Thyroid gland (tissue), 4 donors: ENCODE measurements at regions not wholly inside any gene's neighbourhood (a gene's known extent, or its start where the extent isn't known, plus 50 kb on each side); places are given as distances from the start of the nearest gene placed in this dataset.

Experiments
- DNase-seq, 2 donors: peaks; one replicate each; pipeline ENCODE4 v3.0.0-alpha.2; 2019
- H3K27ac ChIP-seq, 3 donors: fragments of 200-600 bp; sonication (generic); 1 replicate in 2 of 3; 2 replicates in 1 of 3; pipeline ENCODE4 v1.5.1; 2016 to 2019; ENCODE audit warnings: mild to moderate bottlenecking in 1 of 3, moderate library complexity in 1 of 3
- H3K27me3 ChIP-seq: fragments of 200-600 bp; sonication (generic); one replicate; pipeline ENCODE4 v1.5.1; 2019
- H3K36me3 ChIP-seq, 2 donors: fragments of 200-600 bp; sonication (generic); one replicate each; pipeline ENCODE4 v1.5.1; 2016 to 2019
- H3K4me1 ChIP-seq, 2 donors: fragments of 200-600 bp; sonication (generic); one replicate each; pipeline ENCODE4 v1.5.1; 2017 to 2019
- H3K4me3 ChIP-seq, 3 donors: fragments of 200-600 bp; sonication (generic); replicated peaks in 1 of 3; 1 replicate in 2 of 3; 2 replicates in 1 of 3; pipeline ENCODE4 v1.5.1; 2016; ENCODE audit warnings: mild to moderate bottlenecking in 1 of 3
- H3K9me3 ChIP-seq: fragments of 200-600 bp; sonication (generic); one replicate; pipeline ENCODE4 v1.5.1; 2017
- POLR2A ChIP-seq, 2 donors: fragments of 450-650 bp; IDR thresholded peaks; one replicate each; pipeline ENCODE4 v1.6.1; 2017; ENCODE audit warnings: antibody characterized with exemption in 2 of 2, mild to moderate bottlenecking in 2 of 2, moderate library complexity in 1 of 2
- WGBS, 2 donors: methylation state at CpG; one replicate each; pipeline ENCODE4 v1.1.5; 2017; 5-methylcytosine and 5-hydroxymethylcytosine counted together
- intact Hi-C: fragments of 100-400 bp; cut with DNase I; formaldehyde crosslinking; loops from one replicate; pipeline ENCODE4 v1.15.1; 2023
- TF ChIP-seq, protein P1 (sequence below), 6 experiments: fragments of 200-600 bp in 3 of 6; fragments of 450-650 bp in 3 of 6; sonication (generic) in 3 of 6; IDR thresholded peaks; one replicate each; pipeline ENCODE4 v1.5.1; 2016 to 2019; ENCODE audit warnings: antibody characterized with exemption in 6 of 6, mild to moderate bottlenecking in 2 of 6, inconsistent platforms in 1 of 6, moderate library complexity in 1 of 6

DNA sequence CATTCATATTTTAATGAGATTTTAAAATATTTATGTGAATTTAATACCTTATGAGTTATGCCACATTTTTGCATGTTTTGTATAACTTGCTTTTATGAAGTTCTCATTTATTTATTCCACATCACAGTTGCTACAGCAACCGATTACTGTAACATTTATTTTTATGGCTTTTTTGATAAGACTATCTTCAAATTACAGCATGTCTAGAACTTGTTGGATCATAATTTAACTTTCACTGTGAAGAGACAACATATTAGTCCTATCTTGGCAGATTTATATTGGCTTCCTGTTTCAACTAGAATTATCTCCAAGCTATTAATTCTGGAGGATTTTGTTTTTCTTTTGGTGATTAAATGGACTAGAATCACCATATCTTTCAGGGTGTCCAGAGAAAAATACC, 793.7 kb upstream of the SLITRK5 start:
- Histone ChIP-seq H3K27me3 (no peaks in the 10 kb centered on the region), H3K4me3 (no peak overlapping the region), H3K27ac (no peak overlapping the region), H3K9me3 (no peaks in the 10 kb centered on the region), H3K4me1 (no peaks in the 10 kb centered on the region), H3K36me3 (no peaks in the 10 kb centered on the region)
- DNase-seq, result no peak
- TF ChIP-seq POLR2A (IDR thresholded peaks at IDR 0.05), result no peak
- TF ChIP-seq, protein P1, sequence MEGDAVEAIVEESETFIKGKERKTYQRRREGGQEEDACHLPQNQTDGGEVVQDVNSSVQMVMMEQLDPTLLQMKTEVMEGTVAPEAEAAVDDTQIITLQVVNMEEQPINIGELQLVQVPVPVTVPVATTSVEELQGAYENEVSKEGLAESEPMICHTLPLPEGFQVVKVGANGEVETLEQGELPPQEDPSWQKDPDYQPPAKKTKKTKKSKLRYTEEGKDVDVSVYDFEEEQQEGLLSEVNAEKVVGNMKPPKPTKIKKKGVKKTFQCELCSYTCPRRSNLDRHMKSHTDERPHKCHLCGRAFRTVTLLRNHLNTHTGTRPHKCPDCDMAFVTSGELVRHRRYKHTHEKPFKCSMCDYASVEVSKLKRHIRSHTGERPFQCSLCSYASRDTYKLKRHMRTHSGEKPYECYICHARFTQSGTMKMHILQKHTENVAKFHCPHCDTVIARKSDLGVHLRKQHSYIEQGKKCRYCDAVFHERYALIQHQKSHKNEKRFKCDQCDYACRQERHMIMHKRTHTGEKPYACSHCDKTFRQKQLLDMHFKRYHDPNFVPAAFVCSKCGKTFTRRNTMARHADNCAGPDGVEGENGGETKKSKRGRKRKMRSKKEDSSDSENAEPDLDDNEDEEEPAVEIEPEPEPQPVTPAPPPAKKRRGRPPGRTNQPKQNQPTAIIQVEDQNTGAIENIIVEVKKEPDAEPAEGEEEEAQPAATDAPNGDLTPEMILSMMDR (IDR thresholded peaks at IDR 0.05), result no peak
- 72 to 75% methylated on average over 1 of the region's 1 CpG for WGBS, 2 donors
- intact Hi-C loops, result no loop called here

DNA sequence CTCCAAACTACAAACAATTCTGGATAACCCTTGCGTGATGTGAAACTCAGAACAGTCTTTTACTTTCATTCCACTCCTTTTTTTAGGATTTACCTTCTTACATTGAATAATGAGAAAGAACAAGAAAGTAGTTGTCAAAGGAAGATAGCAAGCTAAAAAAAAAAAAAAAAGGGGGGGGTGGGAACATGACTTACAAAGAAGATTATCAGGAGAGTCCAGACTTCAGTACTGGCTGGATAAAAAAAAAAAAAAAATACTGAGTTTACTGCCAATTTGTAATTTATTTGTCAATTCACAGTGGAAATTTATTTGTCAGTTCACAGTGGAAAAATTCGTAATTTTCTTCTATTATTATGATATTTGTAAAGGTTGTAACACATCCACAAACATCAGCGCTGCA, 792.4 kb upstream of the SLITRK5 start:
- Histone ChIP-seq H3K36me3 (no peaks in the 10 kb centered on the region), H3K27ac (no peak overlapping the region), H3K9me3 (no peaks in the 10 kb centered on the region), H3K4me1 (no peaks in the 10 kb centered on the region), H3K4me3 (no peak overlapping the region), H3K27me3 (no peaks in the 10 kb centered on the region)
- no peak for DNase-seq
- intact Hi-C loops, result no loop called here
- 86 to 88% methylated on average over 3 of the region's 3 CpGs for WGBS, 2 donors
- TF ChIP-seq, protein P1 (IDR thresholded peaks at IDR 0.05), result no peak
- no peak for TF ChIP-seq POLR2A (IDR thresholded peaks at IDR 0.05)

DNA sequence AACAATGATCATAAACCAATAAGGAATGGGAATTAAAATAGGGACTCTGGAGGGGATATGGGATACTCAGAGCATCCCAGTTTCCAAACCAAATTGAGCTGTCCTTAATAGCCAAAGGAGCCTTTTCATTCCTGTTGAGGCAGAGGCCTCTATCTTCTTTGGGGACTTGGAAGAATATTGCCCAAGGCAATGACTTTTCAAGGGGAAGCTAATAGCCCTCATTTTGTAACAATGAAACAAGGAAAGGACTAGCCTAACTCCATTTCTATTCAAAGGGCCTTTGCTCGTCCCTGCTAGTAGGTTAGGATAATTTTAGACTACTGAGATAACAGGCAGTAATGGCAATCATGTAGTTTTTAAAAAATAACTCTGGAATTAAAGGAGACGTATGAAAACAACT, 789.8 kb upstream of the SLITRK5 start:
- no peaks in the 10 kb centered on the region for H3K4me1 ChIP-seq
- no peaks in the 10 kb centered on the region for H3K9me3 ChIP-seq
- intact Hi-C loops, result no loop called here
- H3K27ac ChIP-seq, result no peak overlapping the region
- H3K4me3 ChIP-seq, result no peak overlapping the region
- no peaks in the 10 kb centered on the region for H3K36me3 ChIP-seq
- no peak for DNase-seq
- TF ChIP-seq, protein P1 (IDR thresholded peaks at IDR 0.05), result no peak
- TF ChIP-seq POLR2A (IDR thresholded peaks at IDR 0.05), result no peak
- H3K27me3 ChIP-seq, result no peaks in the 10 kb centered on the region
- WGBS, 2 donors, result 63 to 76% methylated on average over 2 of the region's 2 CpGs

DNA sequence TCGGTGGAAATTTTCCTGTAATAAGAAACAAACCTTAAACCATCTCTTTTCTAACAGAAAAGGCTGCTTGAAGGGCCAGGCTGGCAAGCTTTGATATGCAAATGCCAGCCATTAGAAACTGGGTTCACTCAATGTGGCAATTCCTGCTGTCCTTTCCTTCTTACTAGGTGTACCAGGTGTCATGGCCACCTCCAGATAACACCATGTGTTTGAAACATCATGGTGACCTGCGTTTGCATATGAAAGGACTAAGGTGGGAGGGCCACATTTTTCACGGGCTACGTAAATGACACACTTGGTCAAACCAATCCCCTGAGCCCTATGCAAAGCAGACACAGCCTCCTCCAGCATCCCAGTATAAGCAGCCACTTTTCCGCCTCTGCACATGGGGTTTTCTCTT, 789.1 kb upstream of the SLITRK5 start:
- Histone ChIP-seq H3K36me3 (no peaks in the 10 kb centered on the region), H3K27ac (no peak overlapping the region), H3K4me3 (no peak overlapping the region), H3K9me3 (no peaks in the 10 kb centered on the region), H3K27me3 (no peaks in the 10 kb centered on the region), H3K4me1 (no peaks in the 10 kb centered on the region)
- TF ChIP-seq POLR2A (IDR thresholded peaks at IDR 0.05), result no peak
- TF ChIP-seq, protein P1 (IDR thresholded peaks at IDR 0.05), result no peak
- no peak for DNase-seq
- WGBS, 2 donors, result 93% methylated on average over 5 of the region's 5 CpGs
- intact Hi-C loops, result no loop called here

DNA sequence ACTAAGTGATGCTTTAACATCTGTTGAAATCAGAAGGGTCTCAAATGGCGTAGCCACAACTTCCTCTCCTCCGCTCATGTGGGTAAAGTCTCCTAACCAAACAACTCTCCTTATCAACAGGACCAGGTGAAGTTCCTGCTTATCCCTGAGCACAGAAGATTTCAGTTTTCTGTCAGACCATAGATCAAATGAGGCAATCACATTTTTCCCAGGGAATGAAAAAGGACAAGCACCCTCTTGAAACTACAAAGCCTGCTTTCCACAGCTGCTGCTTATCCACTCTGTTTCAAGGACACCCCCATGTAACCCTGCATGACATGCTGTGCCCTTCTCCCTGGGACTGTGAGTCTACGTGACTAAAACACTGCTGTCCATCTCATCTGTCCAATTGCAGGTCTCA, 788.3 kb upstream of the SLITRK5 start:
- H3K27me3 ChIP-seq, result no peaks in the 10 kb centered on the region
- no peak overlapping the region for H3K27ac ChIP-seq
- no peak for DNase-seq
- H3K4me1 ChIP-seq, result no peaks in the 10 kb centered on the region
- H3K9me3 ChIP-seq, result no peaks in the 10 kb centered on the region
- H3K4me3 ChIP-seq, result no peak overlapping the region
- intact Hi-C loops, result no loop called here
- no peak for TF ChIP-seq POLR2A (IDR thresholded peaks at IDR 0.05)
- TF ChIP-seq, protein P1 (IDR thresholded peaks at IDR 0.05), result no peak
- WGBS, 2 donors, result 78 to 84% methylated on average over 3 of the region's 3 CpGs
- H3K36me3 ChIP-seq, result no peaks in the 10 kb centered on the region
